ENCODE measurements at regions not wholly inside any gene's neighbourhood (a gene's known extent, or its start where the extent isn't known, plus 50 kb on each side); places are given as distances from the start of the nearest gene placed in this dataset.

GRCh38 chr18:25454730-25455129, 102.8 kb upstream of the ZNF521 start:
- TF ChIP-seq POLR2A (IDR thresholded peaks at IDR 0.05) (no peak), CTCF (IDR thresholded peaks at IDR 0.05) (no peak)
